SK-N-SH (cell line): ENCODE measurements at regions not wholly inside any gene's neighbourhood (a gene's known extent, or its start where the extent isn't known, plus 50 kb on each side); places are given as distances from the start of the nearest gene placed in this dataset.

Source experiments
- CTCF ChIP-seq: fragments of 200-600 bp; sonication (generic); IDR thresholded peaks from 2 replicates; pipeline ENCODE4 v1.6.1; 2017; ENCODE audit warnings: antibody characterized with exemption, mild to moderate bottlenecking, moderate library complexity
- ELF1 ChIP-seq: IDR thresholded peaks from 2 replicates; pipeline ENCODE4 v1.4.0; 2012
- EZH2phosphoT487 ChIP-seq: fragments of 200-600 bp; sonication (generic); IDR thresholded peaks from 2 replicates; pipeline ENCODE4 v1.6.1; 2017; ENCODE audit warnings: low read depth, mixed run types, mild to moderate bottlenecking, antibody characterized with exemption, moderate library complexity, borderline replicate concordance
- GATA2 ChIP-seq: sonication (generic); formaldehyde crosslinking; IDR thresholded peaks from 2 replicates; pipeline ENCODE4 v1.5.0; 2020; ENCODE audit warnings: mild to moderate bottlenecking, missing genetic modification reagents
- MAX ChIP-seq: IDR thresholded peaks from 2 replicates; pipeline ENCODE4 v1.4.0; 2012; ENCODE audit warnings: low read depth
- RAD21 ChIP-seq: IDR thresholded peaks from 2 replicates; pipeline ENCODE4 v1.6.1; 2012; ENCODE audit warnings: mild to moderate bottlenecking, low read length
- RCOR1 ChIP-seq: fragments of 150-350 bp; IDR thresholded peaks from 2 replicates; pipeline ENCODE4 v1.6.1; 2017; ENCODE audit warnings: antibody characterized with exemption, low read length
- SIN3A ChIP-seq: IDR thresholded peaks from 2 replicates; pipeline ENCODE4 v1.6.1; 2012; ENCODE audit warnings: low read depth, mild to moderate bottlenecking, low read length, moderate library complexity, borderline replicate concordance
- TAF1 ChIP-seq: IDR thresholded peaks from 2 replicates; pipeline ENCODE4 v1.6.1; 2012; ENCODE audit warnings: low read depth, mild to moderate bottlenecking, low read length, moderate library complexity, borderline replicate concordance
- TCF12 ChIP-seq: IDR thresholded peaks from 2 replicates; pipeline ENCODE4 v1.4.0; 2012
- YY1 ChIP-seq: IDR thresholded peaks from 2 replicates; pipeline ENCODE4 v1.4.0; 2012; ENCODE audit warnings: low read depth, mild to moderate bottlenecking

DNA sequence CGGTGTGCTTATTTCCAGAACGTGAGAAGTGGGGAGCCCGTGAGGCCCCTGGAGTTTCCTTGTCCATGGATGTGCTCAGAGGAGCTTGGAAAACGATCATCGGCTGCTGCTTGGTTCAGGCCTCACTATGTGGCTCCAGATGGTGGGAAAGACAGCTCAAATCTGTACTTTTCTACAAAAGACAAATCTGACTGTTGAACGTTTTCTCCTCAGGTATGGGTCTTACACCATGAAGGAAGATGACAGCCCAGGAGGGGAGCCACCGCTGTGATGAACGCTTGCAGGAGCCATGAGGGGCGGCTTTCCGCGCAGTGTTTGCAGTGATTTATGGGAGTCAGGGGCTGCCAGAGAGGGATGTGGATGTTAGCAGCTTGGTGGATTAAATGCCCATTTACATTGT, 109.4 kb upstream of the E2F8 start:
- no peak for TF ChIP-seq SIN3A
- TF ChIP-seq TCF12 = no peak
- no peak for TF ChIP-seq CTCF
- no peak for TF ChIP-seq RAD21
- TF ChIP-seq MAX = no peak
- TF ChIP-seq YY1 = no peak
- no peak for TF ChIP-seq ELF1
- no peak for TF ChIP-seq TAF1
- no peak for TF ChIP-seq EZH2phosphoT487
- TF ChIP-seq RCOR1 = no peak
- TF ChIP-seq GATA2 (CRISPR knock-in tag) = no peak
